Heart right ventricle (tissue), 16 donors: ENCODE measurements at regions not wholly inside any gene's neighbourhood (a gene's known extent, or its start where the extent isn't known, plus 50 kb on each side); places are given as distances from the start of the nearest gene placed in this dataset.

Source experiments
- ATAC-seq, 8 donors: fragments of 200-7000 bp; cut with Tn5 transposase; one replicate each; pipeline ENCODE4 v1.9.1; 2020; ENCODE audit warnings: mild to moderate bottlenecking in 8 of 8, moderate library complexity in 8 of 8, moderate number of reproducible peaks in 1 of 8
- DNase-seq, 2 donors: peaks; one replicate each; pipeline ENCODE4 v3.0.0-alpha.2; 2020
- H3K27ac ChIP-seq, 10 donors: fragments of 200-600 bp; sonication (generic) in 2 of 10; one replicate each; pipeline versions ENCODE4 v1.5.0 to v1.8.0; 2020 to 2022; ENCODE audit warnings: mild to moderate bottlenecking in 3 of 10
- H3K27me3 ChIP-seq, 7 donors: fragments of 200-600 bp; one replicate each; pipeline ENCODE4 v1.8.0; 2021 to 2022; ENCODE audit warnings: mild to moderate bottlenecking in 2 of 7
- H3K36me3 ChIP-seq, 9 donors: fragments of 200-600 bp; sonication (generic) in 1 of 9; one replicate each; pipeline versions ENCODE4 v1.5.0 to v1.8.0; 2020 to 2022; ENCODE audit warnings: mild to moderate bottlenecking in 2 of 9
- H3K4me1 ChIP-seq, 9 donors: fragments of 200-600 bp; sonication (generic) in 1 of 9; one replicate each; pipeline versions ENCODE4 v1.5.0 to v1.8.0; 2020 to 2022; ENCODE audit warnings: mild to moderate bottlenecking in 4 of 9
- H3K4me3 ChIP-seq, 10 donors: fragments of 200-600 bp; sonication (generic) in 2 of 10; one replicate each; pipeline versions ENCODE4 v1.5.0 to v1.8.0; 2020 to 2022; ENCODE audit warnings: mild to moderate bottlenecking in 7 of 10, moderate library complexity in 2 of 10
- H3K9me3 ChIP-seq, 11 donors: fragments of 200-600 bp in 10 of 11; sonication (generic) in 2 of 11; one replicate each; pipeline versions ENCODE4 v1.5.0 to v1.8.0; 2013 to 2022; ENCODE audit warnings: mild to moderate bottlenecking in 2 of 11, control low read depth in 1 of 11, moderate library complexity in 1 of 11
- WGBS, 2 donors: extraction: QIAGEN DNeasy Blood & Tissue Kit; methylation state at CpG; one replicate each; pipeline ENCODE4 v1.1.7; 2013; ENCODE audit warnings: inconsistent platforms in 1 of 2; 5-methylcytosine and 5-hydroxymethylcytosine counted together
- intact Hi-C, 10 donors: fragments of 100-400 bp; cut with DNase I; formaldehyde crosslinking; loops; one replicate each; pipeline versions ENCODE4 v1.11.1 to v1.14.2; 2022
- TF ChIP-seq, protein P1 (sequence below), 9 donors: fragments of 200-600 bp; sonication (generic) in 2 of 9; IDR thresholded peaks; one replicate each; pipeline versions ENCODE4 v1.5.0 to v1.8.0; 2021 to 2022; ENCODE audit warnings: antibody characterized with exemption in 9 of 9, mild to moderate bottlenecking in 5 of 9, moderate library complexity in 1 of 9
- donor health status: Arrhythmogenic right ventricular cardiomyopathy.
- donor health status: ischemic (EF 13 %, LVEDD 7.1; RV severe dilation, severe dysfunction).
- donor health status: healthy with polysubstance abuse.
- donor health status: DM: no; HTN: yes; CAD: no.
- donor health status: DM: no; HTN: no; CAD: no.
- donor health status: ischemic (EF 25% LVEDD 6.9; RV normal size, moderate dysfunction).
- donor health status: ischemic (EF 25% LVEDD 5.7; RV mildly dilated, moderate dysfunction).
- donor health status: healthy.
- donor health status: DM: yes; HTN: yes; CAD: no.
- donor health status: Ischemic cardiomyopathy.
- donor health status: ischemic (EF 35%, LVEDD 5.7; RV mildly dilated, moderate dysfunction).
- donor health status: nonischemic (EF 11% LVEDD 7.7; RV severe dilation, severe dysfunction).
- donor health status: DM: yes; HTN: yes; CAD: no.
- donor health status: PGD.
- donor health status: ischemic (EF 29% LVEDD 5.4; RV normal size, mild dysfunction).
- donor health status: nonischemic (EF 23%, LVEDD 6.1; RV moderate dilation, normal function).

GRCh38 chr6:91976797-91977196, 1389.9 kb upstream of the MAP3K7 start:
- no peak overlapping the region for H3K27ac ChIP-seq
- peaks cover 0 to 12% (median 0%) of the 10 kb centered on the region in 11 donors for H3K9me3 ChIP-seq
- no peak overlapping the region for H3K4me3 ChIP-seq
- TF ChIP-seq, protein P1, sequence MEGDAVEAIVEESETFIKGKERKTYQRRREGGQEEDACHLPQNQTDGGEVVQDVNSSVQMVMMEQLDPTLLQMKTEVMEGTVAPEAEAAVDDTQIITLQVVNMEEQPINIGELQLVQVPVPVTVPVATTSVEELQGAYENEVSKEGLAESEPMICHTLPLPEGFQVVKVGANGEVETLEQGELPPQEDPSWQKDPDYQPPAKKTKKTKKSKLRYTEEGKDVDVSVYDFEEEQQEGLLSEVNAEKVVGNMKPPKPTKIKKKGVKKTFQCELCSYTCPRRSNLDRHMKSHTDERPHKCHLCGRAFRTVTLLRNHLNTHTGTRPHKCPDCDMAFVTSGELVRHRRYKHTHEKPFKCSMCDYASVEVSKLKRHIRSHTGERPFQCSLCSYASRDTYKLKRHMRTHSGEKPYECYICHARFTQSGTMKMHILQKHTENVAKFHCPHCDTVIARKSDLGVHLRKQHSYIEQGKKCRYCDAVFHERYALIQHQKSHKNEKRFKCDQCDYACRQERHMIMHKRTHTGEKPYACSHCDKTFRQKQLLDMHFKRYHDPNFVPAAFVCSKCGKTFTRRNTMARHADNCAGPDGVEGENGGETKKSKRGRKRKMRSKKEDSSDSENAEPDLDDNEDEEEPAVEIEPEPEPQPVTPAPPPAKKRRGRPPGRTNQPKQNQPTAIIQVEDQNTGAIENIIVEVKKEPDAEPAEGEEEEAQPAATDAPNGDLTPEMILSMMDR (IDR thresholded peaks at IDR 0.05) = no peak
- H3K4me1 ChIP-seq = no peaks in the 10 kb centered on the region
- ATAC-seq = no peak
- 52 to 72% methylated on average over 1 of the region's 1 CpG for WGBS, 2 donors
- H3K36me3 ChIP-seq = no peaks in the 10 kb centered on the region
- no peak for DNase-seq
- H3K27me3 ChIP-seq = no peaks in the 10 kb centered on the region
- intact Hi-C loops = no loop called here

- H3K27ac ChIP-seq = no peak overlapping the region
- ATAC-seq (no peak), DNase-seq (no peak)
- H3K9me3 ChIP-seq = peaks cover 0 to 24% (median 5%) of the 10 kb centered on the region in 11 donors
- H3K4me3 ChIP-seq = no peak overlapping the region
- WGBS, 2 donors = 51 to 67% methylated on average over 2 of the region's 2 CpGs
- TF ChIP-seq, protein P1 (IDR thresholded peaks at IDR 0.05) = no peak
- no peaks in the 10 kb centered on the region for H3K36me3 ChIP-seq
- H3K27me3 ChIP-seq = no peaks in the 10 kb centered on the region
- no peaks in the 10 kb centered on the region for H3K4me1 ChIP-seq
- intact Hi-C loops = no loop called here
These were observed 1383.8 kb upstream of the MAP3K7 start for GRCh38 chr6:91970700-91971099.

DNA sequence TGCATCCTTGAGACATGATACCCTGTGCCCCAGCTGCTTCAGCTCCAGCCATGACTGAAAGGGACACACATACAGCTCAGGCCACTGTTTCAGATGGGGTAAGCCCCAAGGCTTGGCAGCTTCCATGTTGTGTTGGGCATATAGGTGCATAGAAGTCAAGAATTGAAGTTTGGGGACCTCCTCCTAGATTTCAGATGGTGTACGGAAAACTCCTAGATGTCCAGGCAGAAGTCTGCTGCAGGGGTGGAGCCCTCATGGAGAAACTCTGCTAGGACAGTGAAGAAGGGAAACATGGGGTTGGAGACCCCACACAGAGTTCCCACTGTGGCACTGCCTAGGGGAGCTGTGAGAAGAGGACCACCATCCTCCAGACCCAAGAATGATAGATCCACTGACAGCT, 1379.0 kb upstream of the MAP3K7 start:
- TF ChIP-seq, protein P1 (IDR thresholded peaks at IDR 0.05) = no peak
- DNase-seq (no peak), ATAC-seq (no peak)
- H3K27ac ChIP-seq = no peak overlapping the region
- no peaks in the 10 kb centered on the region for H3K36me3 ChIP-seq
- no peaks in the 10 kb centered on the region for H3K4me1 ChIP-seq
- no peak overlapping the region for H3K4me3 ChIP-seq
- H3K27me3 ChIP-seq = no peaks in the 10 kb centered on the region
- 96% methylated on average over 1 of the region's 1 CpG for WGBS, 2 donors
- intact Hi-C loops = no loop called here
- H3K9me3 ChIP-seq = peaks cover 0 to 26% (median 5%) of the 10 kb centered on the region in 11 donors

DNA sequence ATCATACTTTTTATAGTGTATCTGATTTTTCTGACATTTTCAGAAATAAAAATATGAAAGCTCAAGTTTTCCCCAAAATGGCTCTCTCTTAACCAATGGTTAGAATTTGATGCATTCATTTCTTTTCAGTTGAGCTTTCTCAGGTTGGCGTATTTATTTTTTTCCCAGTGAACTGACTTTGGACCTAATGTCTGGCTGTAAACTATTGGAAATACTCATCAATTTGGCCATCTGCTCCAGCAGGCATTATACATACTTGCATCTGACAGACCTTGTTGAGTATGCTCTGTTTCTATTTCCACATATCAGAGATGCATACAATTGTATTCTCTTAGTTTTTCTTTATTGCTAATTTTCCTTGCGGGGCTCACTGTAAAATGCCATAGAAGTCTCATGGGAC, 1374.8 kb upstream of the MAP3K7 start:
- TF ChIP-seq, protein P1 (IDR thresholded peaks at IDR 0.05) = no peak
- Histone ChIP-seq H3K9me3 (peaks cover 0 to 25% (median 5%) of the 10 kb centered on the region in 11 donors), H3K4me1 (no peaks in the 10 kb centered on the region), H3K4me3 (no peak overlapping the region), H3K27ac (no peak overlapping the region), H3K36me3 (no peaks in the 10 kb centered on the region), H3K27me3 (no peaks in the 10 kb centered on the region)
- DNase-seq (no peak), ATAC-seq (no peak)
- intact Hi-C loops = no loop called here
- WGBS, 2 donors = 89 to 93% methylated on average over 2 of the region's 2 CpGs
